C1 segment of cervical spinal cord (tissue), 14 donors: ENCODE measurements at regions not wholly inside any gene's neighbourhood (a gene's known extent, or its start where the extent isn't known, plus 50 kb on each side); places are given as distances from the start of the nearest gene placed in this dataset.

Experiments
- DNase-seq, 14 donors: peaks; one replicate each; lab custom pipeline; 2025; lab: John Stamatoyannopoulos, UW

DNA sequence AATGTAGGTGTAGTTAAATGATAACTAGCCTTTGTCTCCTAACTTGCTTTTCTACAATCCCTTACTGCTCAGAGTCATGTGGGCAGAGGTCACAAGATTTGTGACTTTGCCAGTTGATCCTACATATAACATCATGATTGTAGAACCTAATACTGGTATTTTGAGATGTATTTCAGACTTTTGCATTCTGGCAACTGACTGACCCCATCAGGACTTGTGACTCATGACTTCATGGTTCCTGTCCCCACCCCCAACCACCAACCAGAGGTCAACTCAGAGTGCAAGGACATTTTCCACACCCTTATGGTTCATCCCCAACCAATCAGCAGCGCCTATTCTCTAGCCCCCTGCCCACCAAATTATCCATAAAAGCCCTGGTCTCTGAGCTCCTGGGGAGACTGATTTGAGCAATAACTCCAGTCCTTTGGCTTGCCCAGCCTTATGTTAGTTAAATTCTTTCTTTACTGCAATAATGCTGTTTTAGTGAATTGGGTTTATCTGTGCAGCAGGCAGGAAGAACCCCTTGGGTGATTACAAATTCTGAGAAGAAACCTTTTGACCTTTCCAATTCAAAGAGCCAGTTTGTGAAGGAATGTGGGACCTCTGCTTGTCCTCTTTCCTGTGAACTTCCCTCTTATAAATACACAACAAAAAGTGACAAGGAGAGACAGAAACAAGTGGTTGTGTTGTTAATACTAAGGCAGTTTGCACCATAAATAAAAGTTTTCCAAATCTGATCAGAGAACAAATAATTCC lies 588.7 kb downstream of the UTRN start:
- DNase-seq: no peak

DNA sequence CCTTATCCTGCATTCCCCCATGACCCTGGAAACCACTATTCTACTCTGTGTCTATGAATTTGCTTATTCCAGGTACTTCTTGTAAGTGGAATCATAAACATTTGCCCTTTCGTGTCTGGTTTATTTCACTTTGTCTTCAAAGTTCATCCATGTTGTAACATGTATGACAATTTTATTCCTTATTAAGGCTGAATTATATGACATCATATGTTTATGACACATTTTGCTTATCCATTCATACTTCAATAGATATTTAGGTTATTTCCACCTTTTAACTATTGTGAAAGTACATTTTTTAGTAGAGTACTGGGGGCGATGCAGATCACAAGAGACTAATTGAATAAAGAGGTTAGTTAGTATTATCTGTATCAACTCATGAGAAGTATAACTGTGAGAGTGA lies 591.6 kb downstream of the UTRN start:
- DNase-seq: no peak

DNA sequence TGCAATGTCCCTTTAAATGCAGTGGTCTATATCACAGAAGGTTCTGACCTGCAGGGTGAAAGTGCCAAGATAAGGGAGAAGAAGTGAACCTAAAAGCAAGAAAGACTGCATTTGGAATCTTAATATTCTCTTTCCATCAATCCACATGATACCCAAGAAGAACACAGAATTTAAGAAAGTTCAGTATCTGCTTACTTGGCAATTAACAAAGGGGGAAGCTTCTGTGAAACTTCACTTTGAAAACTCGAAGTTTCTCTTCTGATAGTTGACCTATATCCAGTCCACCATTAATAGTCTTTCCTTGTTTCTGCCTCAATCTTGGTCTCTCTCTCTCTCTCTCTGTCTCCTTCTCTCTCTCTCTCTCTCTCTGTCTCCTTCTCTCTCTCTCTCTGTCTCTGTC lies 592.0 kb downstream of the UTRN start:
- no peak for DNase-seq

DNA sequence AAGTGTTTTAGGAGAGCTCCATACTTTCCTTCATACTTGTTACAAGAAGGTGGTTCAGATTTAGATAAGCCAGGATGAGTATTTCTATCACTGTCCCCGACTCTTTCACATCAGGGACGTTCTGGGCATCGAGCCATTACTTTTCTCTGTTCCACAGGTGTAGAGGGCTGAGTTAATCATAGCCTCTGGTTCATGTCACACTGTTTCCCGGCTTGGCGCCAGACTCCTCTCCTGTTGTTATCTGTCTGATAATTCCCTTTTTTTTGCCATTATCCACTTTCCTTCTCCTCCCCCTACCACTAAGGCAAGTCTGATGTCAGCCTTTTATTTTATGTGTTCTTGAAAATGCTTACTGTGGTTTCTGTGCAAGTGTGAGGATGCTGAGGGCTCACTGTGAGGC lies 593.4 kb downstream of the UTRN start:
- no peak for DNase-seq

DNA sequence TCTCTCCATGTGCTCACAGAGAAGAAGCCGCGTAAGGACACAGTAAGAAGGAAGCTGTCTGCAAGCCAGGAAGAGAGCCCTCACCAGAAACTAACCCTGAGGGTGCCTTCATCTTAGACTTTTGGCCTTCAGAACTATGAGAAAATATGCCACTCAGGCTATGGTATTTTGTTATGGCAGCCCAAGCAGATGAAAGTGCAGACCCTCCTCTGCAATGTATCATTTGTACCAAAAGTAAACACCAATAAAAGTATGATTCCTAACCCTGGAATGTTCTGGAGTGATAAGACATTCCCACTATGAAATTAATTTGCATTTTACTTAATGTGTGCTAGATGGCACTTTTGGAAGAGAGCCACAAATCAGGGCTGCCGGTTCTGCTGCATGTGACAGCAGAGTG lies 594.3 kb downstream of the UTRN start:
- DNase-seq: no peak

DNA sequence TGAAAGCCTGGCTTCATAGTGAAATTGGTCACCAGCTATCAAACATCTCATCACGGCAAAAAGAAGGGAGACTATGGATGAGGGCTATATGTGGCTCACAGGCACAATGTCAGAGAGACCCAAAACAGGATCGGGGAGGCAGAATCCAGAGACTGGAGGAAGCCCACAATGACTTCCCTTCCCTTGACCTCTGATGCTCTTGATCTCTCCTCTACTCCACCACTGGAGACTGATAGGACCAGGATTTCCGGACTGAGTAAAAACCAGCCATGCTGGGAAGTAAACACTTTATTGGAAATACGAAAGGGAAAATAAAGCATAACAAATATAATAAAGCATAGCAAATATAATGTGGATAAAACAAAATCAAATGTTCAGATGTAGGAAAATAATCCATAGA lies 597.3 kb downstream of the UTRN start:
- DNase-seq: no peak

DNA sequence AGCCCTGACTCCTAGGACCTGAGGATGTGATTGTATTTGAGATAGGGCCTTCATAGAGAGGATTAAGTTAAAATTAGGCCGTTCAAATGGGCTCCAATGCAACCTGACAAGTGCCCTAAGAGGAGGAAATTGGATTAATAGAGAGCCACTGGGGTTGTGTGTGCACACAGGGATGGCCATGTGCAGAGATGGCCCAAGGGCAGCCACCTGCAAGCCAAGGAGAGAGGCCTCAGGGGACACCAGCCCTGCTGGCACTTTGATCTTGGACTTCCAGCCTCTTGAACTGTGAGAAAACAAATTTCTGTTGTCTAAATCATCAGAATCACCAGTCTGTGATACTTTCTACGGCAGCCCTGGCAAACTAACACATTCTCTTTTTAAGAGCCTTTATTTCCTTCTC lies 598.8 kb downstream of the UTRN start:
- no peak for DNase-seq

DNA sequence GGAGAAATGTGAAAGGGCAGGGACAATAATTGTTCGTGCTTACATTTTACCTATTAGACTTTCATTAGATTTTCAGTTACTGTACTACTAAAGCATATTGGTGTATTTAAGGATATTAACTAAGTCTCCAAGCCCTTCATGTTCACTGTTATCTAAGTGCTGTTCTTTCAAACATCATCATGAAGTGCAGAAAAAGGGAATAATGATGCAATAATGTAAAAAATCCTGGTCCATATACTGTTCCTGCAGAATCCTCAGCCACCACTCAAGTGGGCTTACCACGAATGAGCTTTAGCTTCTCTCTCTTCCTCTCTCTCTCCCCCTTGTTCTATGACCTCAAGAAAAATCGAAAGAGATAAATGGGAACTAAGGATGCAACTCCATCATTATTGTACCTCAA lies 600.7 kb downstream of the UTRN start:
- DNase-seq: no peak

DNA sequence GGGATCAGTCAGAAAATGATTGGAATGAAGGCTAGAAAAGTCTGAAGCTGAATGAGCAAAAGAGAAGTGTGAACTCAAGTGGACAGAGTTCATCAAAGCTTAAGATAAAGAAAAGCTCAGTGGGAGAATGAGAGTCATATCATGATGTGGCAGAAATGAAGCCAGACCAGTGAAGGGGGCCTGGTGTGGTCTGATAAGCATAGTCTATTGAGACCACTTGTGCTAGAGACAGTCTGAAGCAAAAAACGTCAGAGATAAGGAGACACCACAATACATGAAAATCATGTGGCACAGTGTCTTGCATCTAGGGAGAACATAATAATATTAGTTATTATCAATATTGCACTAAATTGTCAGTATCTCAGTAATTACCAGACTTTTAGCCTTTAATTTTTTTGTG lies 601.5 kb downstream of the UTRN start:
- no peak for DNase-seq

DNA sequence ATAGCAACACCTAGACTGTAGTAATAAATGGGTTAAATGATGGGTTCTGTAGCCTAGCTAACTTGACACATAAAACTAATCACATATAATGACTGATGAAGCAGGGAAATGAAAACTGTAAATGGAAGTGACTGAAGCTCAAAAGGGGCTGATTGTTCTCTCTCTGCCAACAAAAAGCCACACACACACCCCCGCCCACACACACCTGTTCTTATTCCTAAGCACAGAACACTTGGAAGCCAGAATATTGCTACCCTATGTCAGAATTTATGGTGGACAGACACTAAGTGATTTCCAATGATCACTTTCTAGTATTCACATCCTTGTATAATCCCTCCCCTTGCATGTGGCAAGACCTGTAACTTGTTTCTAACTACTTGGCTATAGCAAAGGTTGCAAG lies 603.5 kb downstream of the UTRN start:
- DNase-seq: no peak

DNA sequence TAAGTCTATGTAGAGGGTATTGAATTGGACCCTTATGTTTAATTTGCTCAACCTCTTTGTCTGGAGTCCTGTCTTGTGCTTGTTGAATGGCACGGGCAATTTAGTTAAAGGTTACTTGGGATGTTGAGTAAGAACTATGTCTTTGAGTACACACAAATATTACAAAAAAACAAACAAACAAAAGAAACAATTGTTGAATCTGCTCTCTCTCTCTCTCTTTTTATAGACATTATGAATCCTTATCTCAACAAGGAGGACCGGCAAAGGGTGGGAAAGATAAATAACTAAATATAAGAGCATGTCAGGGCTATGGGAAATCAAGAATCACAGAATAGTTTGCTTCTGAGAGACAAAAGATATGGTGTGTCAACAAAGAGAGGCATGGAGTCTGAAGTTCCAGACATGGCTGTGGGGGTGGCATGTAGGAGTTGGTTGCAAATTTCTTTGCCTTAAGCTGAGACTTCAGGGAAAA lies 608.6 kb downstream of the UTRN start:
- no peak for DNase-seq

DNA sequence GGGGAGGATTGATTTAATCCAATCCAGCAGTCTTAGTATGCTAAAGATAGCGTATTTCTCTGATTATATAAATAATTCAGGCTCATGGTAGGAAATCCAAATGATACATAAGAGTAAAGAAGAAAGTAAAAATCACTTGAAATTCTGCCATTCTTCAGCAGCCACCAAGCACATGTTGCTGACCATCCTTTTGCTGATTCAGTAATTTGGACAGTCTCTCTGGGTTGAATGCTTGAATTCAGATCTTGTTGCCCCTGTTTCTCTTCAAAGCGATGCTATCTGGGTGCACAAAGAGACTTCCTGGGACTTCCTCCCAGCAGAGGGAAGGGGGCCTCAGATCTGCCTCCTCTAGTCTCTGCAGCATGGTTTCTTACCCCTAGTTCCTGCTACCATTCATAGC lies 609.1 kb downstream of the UTRN start:
- no peak for DNase-seq

DNA sequence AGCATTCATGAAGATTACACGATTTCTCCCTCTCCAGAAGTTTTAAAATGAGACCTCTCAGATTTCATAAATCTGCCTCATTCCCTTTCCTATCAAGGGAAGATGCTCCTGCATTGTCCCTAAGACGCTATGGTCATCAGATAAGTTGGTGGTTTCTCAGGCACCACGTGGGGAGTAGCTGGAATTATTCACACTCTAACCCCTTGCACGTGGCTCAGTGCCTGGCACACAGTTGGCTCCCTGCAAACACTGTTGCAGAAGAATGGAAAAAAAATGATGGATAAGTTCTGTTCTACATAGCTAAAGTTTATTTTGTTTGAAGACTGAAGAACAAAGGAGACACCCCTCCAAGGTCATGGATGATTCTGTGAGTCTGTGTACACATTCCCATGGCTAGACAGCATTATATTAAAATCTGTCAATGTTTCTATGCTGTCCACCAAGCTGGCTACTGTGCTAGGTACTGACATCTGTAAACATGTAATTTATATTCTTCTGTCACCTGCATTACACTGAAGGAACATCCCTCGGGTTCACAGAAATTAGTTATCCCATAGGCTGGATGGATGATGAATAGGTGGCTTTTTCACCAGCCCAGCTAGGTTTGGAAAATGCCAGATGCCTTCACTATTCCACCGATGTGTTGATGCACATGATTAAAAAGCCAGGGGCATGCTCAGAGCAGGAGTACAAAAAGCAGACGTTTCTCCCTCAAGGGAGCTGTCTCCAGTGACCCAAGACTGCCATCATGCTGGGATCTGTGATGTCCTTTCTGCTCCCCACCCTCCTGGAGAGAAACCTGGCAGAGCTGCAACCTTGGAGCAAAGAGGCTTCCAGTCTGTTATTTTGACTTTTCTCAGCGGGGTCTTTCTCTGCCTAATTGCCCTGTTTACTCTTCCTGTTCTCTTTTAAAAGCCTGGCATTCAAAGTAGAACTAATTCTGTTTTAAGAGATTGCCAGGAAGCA lies 610.5 kb downstream of the UTRN start:
- DNase-seq: no peak

DNA sequence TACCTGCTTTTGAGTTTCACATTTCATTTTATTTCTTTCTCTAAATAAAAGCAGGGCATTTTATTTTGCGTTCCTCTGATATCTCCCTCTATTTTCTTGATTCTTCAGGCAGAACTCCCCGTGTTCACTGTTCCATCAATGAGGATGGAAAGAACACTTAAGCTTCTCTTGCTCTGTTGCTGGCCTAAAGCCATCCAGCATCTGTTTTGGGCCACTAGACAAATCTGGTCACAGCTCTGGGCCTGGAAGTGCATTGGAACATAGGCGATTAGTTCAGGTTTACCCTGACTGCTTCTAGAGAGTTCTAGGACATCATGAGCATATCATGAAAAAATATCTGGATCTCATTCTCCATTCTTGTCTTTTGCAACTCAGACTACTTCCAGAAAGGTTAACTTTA lies 611.2 kb downstream of the UTRN start:
- DNase-seq: no peak

DNA sequence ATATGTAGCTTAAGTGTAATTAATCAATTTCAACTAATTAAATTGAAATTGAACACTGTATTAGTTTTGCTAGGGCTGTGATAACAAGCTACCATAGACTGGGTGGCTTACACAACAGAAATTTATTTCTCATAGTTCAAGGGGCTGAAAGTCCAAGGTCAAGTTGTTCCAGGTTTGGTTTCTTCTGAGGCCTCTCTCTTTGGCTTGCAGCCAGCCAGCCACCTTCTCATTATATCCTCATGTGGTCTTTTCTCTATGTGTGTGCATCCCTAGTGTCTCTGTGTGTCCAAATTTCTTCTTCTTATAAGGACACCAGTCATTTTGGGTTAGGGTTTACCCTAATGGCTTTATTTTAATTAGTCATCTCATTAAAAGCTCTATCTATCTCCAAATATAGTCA lies 611.7 kb downstream of the UTRN start:
- no peak for DNase-seq

DNA sequence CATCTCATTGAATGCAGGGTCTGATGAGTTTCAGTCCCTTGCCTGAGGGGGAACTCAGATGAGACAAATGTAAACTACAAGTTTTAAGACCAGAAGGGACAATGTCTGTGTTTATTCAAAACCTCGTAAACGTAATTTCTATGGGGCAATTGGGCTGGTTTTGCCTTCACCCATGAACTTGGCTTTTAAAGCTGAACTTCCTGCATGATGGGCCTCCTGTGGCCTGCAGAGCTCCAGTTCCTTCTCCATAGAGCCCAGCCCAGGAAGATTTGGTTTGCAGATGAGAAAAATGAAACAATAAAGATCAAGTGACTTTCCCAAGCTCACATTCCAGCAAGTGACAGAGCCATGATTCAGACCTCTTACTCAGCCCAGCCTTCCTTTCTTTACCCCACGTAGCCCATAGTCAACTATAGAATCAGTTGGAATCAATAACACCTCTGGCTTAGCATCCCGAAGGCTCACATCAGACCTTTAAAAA lies 612.3 kb downstream of the UTRN start:
- DNase-seq: no peak

DNA sequence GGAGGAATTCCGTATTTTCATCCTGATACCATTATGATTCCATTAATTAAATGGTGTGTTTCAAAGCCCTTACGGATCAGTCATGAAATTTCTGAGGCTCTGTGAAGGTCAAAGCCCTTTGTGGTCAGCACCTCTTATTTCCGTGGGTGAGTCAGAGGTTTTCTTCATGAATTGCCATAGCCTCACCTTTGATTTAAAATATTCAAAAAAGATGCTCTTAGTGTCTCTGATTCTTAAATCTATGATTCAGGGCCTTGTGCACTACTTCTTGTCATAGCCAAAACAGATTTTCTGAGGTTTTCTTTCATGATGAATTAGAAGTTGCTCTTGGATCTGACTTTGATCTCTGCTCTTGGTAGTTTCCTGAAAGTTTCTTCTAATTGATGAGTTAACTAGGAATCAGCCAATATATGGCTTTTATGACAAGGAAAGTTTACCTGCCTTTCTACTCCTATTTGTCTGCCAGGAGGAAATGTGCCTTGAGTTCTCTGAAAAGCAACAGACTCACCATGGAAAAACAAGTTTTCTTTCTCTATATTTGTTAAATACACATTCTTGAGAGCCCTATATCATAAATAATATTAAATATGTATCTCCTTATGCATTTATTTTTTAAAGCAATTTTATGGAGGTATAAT lies 613.0 kb downstream of the UTRN start:
- no peak for DNase-seq

DNA sequence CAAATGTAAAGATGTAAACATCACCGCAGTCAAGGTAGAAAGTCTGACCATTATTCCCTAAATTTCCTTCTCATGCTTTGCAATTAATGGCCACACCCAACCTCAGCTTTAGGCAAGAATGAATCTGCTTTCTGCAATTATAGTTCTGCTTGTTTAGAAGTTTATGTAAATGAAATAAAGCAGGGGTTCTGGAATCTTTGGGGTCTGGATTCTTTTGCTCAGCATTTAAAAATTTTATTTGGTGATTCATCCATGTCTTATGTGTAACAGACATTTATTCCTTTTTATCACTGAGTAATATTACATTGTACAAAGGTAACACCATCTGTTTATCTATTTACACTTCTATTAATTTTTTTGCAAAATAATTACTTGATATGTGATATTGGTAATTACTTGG lies 613.6 kb downstream of the UTRN start:
- no peak for DNase-seq

DNA sequence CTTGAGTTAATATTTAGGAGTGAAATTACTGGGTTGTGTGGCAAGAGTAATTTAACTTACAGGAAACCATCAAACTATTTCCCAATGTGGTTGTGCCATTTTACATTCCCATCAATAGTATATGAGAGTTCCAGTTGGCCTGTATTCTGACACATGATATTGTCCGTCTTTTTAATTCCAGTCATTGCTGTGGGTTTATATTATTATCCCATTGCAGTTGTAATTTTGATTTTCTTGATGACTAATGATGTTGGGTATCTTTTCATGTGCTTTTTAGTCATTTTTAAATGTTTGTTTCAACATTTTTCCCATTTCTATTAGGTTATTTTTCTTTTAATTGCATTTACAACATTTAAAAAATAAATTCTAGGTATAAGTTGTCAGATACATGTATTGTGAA lies 614.0 kb downstream of the UTRN start:
- no peak for DNase-seq

DNA sequence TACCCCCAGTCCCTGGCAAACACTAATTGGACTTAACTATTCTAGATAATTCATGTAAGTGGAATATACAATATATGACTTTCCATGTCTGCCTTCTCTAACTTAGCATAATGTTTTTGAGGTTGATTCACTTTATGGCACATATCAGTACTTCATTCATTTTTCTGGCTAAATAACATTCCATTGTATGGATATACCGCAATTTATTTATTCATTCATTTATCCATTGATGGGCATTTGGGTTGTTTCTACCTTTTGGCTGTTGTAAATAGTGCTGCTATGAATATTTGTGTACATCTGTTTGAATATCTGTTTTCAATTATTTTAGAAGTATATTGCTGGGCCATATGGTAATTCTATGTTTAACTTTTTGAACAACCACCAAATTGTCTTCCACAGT lies 616.3 kb downstream of the UTRN start:
- DNase-seq: no peak

DNA sequence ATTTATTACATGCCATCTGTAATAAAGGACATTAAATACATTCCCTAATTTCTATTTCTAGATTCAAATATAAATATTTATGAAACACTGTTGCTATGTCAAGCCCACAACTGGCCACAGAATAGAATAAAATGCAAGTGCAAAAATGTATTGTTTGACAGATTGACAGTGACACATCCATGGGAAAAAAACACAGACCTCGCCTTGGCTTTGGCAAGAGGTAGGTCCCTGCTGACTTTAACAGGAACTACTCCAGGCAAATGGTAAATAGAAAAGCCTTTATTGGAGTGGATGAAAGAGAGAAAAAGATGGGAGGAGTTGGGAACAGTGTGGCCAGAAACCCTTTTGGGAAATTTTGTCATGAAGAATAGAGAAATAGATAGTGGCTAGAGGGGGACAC lies 622.9 kb downstream of the UTRN start:
- DNase-seq: no peak

DNA sequence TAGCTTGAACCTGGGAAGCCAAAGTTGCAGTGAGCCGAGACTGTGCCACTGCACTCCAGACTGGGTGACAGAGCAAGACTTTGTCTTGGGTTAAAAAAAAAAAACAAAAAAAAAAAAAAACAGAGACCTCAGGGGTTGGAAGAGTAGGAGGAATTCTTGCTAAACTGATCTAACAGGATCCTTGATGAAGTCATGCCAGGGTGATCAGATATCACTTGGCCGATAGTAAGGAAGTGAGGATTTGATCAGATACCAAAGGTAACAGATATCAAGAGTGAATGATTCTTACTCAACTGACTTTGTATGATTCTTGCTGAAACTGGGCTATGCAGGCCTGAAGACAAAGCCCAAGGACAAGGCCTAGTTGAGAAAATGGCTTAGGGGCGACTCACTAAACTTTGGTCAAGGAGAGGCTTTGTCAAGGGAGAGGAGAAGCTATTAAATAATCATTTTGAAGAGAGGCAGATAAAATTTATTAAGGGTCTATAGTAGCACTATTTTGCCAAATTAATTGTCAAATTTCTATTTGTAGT lies 624.7 kb downstream of the UTRN start:
- no peak for DNase-seq
